ENCODE measurements at regions not wholly inside any gene's neighbourhood (a gene's known extent, or its start where the extent isn't known, plus 50 kb on each side); places are given as distances from the start of the nearest gene placed in this dataset.
"Not testable (repeated sequence)": the region's sequence is repeated elsewhere in the genome, so short reads cannot be mapped to it uniquely, and the experiment has no call there.

- H3K27ac ChIP-seq (ENCODE audit: low read depth, low read length), result no peak overlapping the region
These were observed 233.5 kb upstream of the ZEB2 start for GRCh38 chr2:144753416-144753815.

DNA sequence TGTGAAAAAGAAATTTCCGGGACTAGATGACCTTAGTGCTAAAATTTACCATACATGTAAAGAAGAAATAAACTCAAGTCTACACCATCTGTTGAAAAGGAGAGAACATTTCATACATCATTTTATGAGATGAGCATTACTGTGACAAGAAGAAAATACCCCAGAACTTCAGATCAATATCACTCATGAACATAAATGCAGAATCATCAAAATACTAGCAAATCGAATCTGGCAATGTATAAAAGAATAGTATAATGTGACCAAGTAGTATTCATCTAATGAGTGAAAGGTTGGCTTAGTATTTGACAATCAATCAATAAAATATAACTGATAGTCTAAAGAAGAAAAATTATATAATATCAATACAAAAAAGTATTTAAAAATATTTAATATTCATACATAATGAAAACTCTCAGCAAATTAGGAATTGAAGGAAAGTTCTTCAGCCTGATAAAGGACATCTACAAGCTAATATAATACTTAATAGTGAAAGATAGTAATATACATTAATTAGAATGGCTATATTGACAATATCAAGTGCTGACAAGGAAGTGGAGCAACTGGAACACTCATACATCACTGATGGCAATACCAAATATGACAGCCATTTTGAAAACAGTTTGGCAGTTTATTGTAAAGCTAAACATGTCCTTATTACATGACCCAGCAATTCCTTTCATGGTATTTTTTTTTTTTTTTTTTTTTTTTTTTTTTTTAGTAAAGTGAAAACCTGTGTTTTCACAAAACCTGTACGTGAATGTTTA lies 231.4 kb upstream of the ZEB2 start:
- no peaks in the 10 kb centered on the region for H3K27me3 ChIP-seq (ENCODE audit: insufficient read depth, low read length)
- H3K79me2 ChIP-seq (ENCODE audit: control insufficient read depth, insufficient read depth, low read length, unreplicated experiment), result no peaks in the 10 kb centered on the region
- H3K36me3 ChIP-seq (ENCODE audit: insufficient read depth, low read length), result no peaks in the 10 kb centered on the region
- no peak overlapping the region for H3K27ac ChIP-seq (ENCODE audit: low read depth, low read length)
- no peak overlapping the region for H3K4me3 ChIP-seq (ENCODE audit: low read depth, low read length)
- no peak overlapping the region for H2AFZ ChIP-seq (ENCODE audit: low read length, unreplicated experiment)
- no peaks in the 10 kb centered on the region for H3K4me1 ChIP-seq (ENCODE audit: control insufficient read depth, insufficient read depth, low read length, unreplicated experiment)

More at GRCh38 chr2:144753416-144753815, 233.5 kb upstream of the ZEB2 start:
- Histone ChIP-seq H3K4me3 (ENCODE audit: low read depth, low read length) (no peak overlapping the region; the same call in 1 of the 2 replicates), H3K79me2 (ENCODE audit: control insufficient read depth, insufficient read depth, low read length, unreplicated experiment) (no peaks in the 10 kb centered on the region), H3K27me3 (ENCODE audit: insufficient read depth, low read length) (no peaks in the 10 kb centered on the region), H3K4me1 (ENCODE audit: control insufficient read depth, insufficient read depth, low read length, unreplicated experiment) (no peaks in the 10 kb centered on the region), H2AFZ (ENCODE audit: low read length, unreplicated experiment) (peak overlapping the region; percentile 36), H3K36me3 (ENCODE audit: insufficient read depth, low read length) (no peaks in the 10 kb centered on the region)

DNA sequence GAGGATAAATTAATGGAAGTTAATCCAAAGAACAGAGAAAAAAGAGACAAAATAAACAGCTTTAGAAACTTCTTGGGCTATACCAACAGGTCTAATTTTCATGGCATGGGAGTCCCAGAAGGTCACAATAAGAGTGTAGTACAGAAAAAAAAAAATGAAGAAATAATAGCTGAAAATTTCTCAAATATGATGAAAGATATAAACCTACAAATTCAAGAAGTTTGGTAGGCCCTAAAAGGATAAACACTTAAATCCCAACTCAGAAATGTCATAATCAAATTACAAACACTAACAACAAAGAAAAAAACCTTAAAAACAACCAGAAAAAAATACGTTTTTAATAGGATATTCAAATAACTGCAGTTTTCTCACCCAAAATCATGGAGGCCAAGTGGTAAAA lies 229.3 kb upstream of the ZEB2 start:
- Histone ChIP-seq H3K27ac (ENCODE audit: low read depth, low read length) (no peak overlapping the region), H3K4me1 (ENCODE audit: control insufficient read depth, insufficient read depth, low read length, unreplicated experiment) (no peaks in the 10 kb centered on the region), H2AFZ (ENCODE audit: low read length, unreplicated experiment) (no peak overlapping the region), H3K36me3 (ENCODE audit: insufficient read depth, low read length) (no peaks in the 10 kb centered on the region), H3K27me3 (ENCODE audit: insufficient read depth, low read length) (no peaks in the 10 kb centered on the region), H3K79me2 (ENCODE audit: control insufficient read depth, insufficient read depth, low read length, unreplicated experiment) (no peaks in the 10 kb centered on the region), H3K4me3 (ENCODE audit: low read depth, low read length) (no peak overlapping the region)

- Histone ChIP-seq H3K4me3 (ENCODE audit: low read depth, low read length) (no peak overlapping the region), H3K27ac (ENCODE audit: low read depth, low read length) (no peak overlapping the region), H2AFZ (ENCODE audit: low read length, unreplicated experiment) (no peak overlapping the region), H3K4me1 (ENCODE audit: control insufficient read depth, insufficient read depth, low read length, unreplicated experiment) (no peaks in the 10 kb centered on the region), H3K27me3 (ENCODE audit: insufficient read depth, low read length) (no peaks in the 10 kb centered on the region), H3K79me2 (ENCODE audit: control insufficient read depth, insufficient read depth, low read length, unreplicated experiment) (no peaks in the 10 kb centered on the region), H3K36me3 (ENCODE audit: insufficient read depth, low read length) (no peaks in the 10 kb centered on the region)
These were observed 228.5 kb upstream of the ZEB2 start for GRCh38 chr2:144748443-144748842.

GRCh38 chr2:144747571-144747970 lies 227.7 kb upstream of the ZEB2 start:
- H2AFZ ChIP-seq (ENCODE audit: low read length, unreplicated experiment), result no peak overlapping the region
- no peaks in the 10 kb centered on the region for H3K27me3 ChIP-seq (ENCODE audit: insufficient read depth, low read length)
- H3K4me3 ChIP-seq (ENCODE audit: low read depth, low read length), result no peak overlapping the region
- H3K27ac ChIP-seq (ENCODE audit: low read depth, low read length), result no peak overlapping the region
- no peaks in the 10 kb centered on the region for H3K4me1 ChIP-seq (ENCODE audit: control insufficient read depth, insufficient read depth, low read length, unreplicated experiment)
- H3K79me2 ChIP-seq (ENCODE audit: control insufficient read depth, insufficient read depth, low read length, unreplicated experiment), result no peaks in the 10 kb centered on the region
- H3K36me3 ChIP-seq (ENCODE audit: insufficient read depth, low read length), result no peaks in the 10 kb centered on the region

GRCh38 chr2:144745424-144745823 lies 225.5 kb upstream of the ZEB2 start:
- Histone ChIP-seq H3K79me2 (ENCODE audit: control insufficient read depth, insufficient read depth, low read length, unreplicated experiment) (no peaks in the 10 kb centered on the region), H3K27me3 (ENCODE audit: insufficient read depth, low read length) (no peaks in the 10 kb centered on the region), H3K27ac (ENCODE audit: low read depth, low read length) (no peak overlapping the region), H3K4me1 (ENCODE audit: control insufficient read depth, insufficient read depth, low read length, unreplicated experiment) (no peaks in the 10 kb centered on the region), H3K36me3 (ENCODE audit: insufficient read depth, low read length) (no peaks in the 10 kb centered on the region), H2AFZ (ENCODE audit: low read length, unreplicated experiment) (no peak overlapping the region), H3K4me3 (ENCODE audit: low read depth, low read length) (no peak overlapping the region)

DNA sequence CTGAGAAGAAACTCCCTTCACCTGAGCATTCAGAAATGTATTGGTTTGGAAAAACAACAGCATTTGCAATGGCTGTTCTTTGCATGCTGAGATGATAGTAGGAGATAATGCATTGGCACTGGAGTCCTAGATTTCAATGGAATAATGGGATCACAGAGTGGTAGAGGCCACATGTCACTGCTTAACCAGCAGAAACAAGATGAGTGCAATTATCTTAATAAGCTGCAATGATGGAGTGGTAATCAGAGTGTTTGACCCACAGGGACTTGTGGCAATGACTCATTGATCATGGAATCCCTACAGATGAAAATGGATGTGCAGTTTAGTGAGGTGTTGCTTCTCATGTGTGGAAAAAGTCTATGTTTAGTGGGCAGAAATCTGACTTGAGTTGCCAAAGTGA lies 218.8 kb upstream of the ZEB2 start:
- H3K36me3 ChIP-seq (ENCODE audit: insufficient read depth, low read length), result no peaks in the 10 kb centered on the region
- no peaks in the 10 kb centered on the region for H3K4me1 ChIP-seq (ENCODE audit: control insufficient read depth, insufficient read depth, low read length, unreplicated experiment)
- no peak overlapping the region for H2AFZ ChIP-seq (ENCODE audit: low read length, unreplicated experiment)
- H3K27ac ChIP-seq (ENCODE audit: low read depth, low read length), result no peak overlapping the region
- H3K79me2 ChIP-seq (ENCODE audit: control insufficient read depth, insufficient read depth, low read length, unreplicated experiment), result no peaks in the 10 kb centered on the region
- H3K4me3 ChIP-seq (ENCODE audit: low read depth, low read length), result no peak overlapping the region
- no peaks in the 10 kb centered on the region for H3K27me3 ChIP-seq (ENCODE audit: insufficient read depth, low read length)

DNA sequence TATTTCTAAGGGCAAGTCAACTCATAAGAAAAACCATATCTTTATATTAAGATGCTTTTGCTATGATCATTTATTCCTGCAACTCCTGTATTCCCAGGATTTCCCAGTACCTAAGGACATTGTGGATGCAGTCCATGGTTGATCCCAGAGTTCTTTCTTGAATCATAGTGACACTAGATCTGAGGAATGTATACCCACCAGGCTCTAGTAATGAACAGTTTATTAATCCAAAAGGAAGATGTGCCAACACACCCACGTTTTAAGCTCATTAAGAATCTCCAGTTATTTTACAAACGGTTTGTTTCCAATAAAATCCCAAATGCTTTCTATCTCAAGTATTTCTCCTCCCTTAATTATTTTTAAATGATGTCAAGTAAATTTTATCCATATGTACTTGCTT lies 210.8 kb upstream of the ZEB2 start:
- Histone ChIP-seq H3K36me3 (ENCODE audit: insufficient read depth, low read length) (no peaks in the 10 kb centered on the region), H3K4me1 (ENCODE audit: control insufficient read depth, insufficient read depth, low read length, unreplicated experiment) (no peaks in the 10 kb centered on the region), H2AFZ (ENCODE audit: low read length, unreplicated experiment) (no peak overlapping the region), H3K4me3 (ENCODE audit: low read depth, low read length) (no peak overlapping the region), H3K79me2 (ENCODE audit: control insufficient read depth, insufficient read depth, low read length, unreplicated experiment) (no peaks in the 10 kb centered on the region), H3K27ac (ENCODE audit: low read depth, low read length) (no peak overlapping the region), H3K27me3 (ENCODE audit: insufficient read depth, low read length) (no peaks in the 10 kb centered on the region)

GRCh38 chr2:144724460-144724859 lies 204.5 kb upstream of the ZEB2 start:
- not testable (repeated sequence) for H3K4me3 ChIP-seq (ENCODE audit: low read depth, low read length); H3K27ac ChIP-seq (ENCODE audit: low read depth, low read length); H3K36me3 ChIP-seq (ENCODE audit: insufficient read depth, low read length); H2AFZ ChIP-seq (ENCODE audit: low read length, unreplicated experiment); H3K79me2 ChIP-seq (ENCODE audit: control insufficient read depth, insufficient read depth, low read length, unreplicated experiment); H3K27me3 ChIP-seq (ENCODE audit: insufficient read depth, low read length); H3K4me1 ChIP-seq (ENCODE audit: control insufficient read depth, insufficient read depth, low read length, unreplicated experiment)

GRCh38 chr2:144718376-144718775 lies 198.5 kb upstream of the ZEB2 start:
- no peaks in the 10 kb centered on the region for H3K27me3 ChIP-seq (ENCODE audit: insufficient read depth, low read length)
- no peaks in the 10 kb centered on the region for H3K36me3 ChIP-seq (ENCODE audit: insufficient read depth, low read length)
- no peak overlapping the region for H3K4me3 ChIP-seq (ENCODE audit: low read depth, low read length)
- no peak overlapping the region for H2AFZ ChIP-seq (ENCODE audit: low read length, unreplicated experiment)
- no peaks in the 10 kb centered on the region for H3K79me2 ChIP-seq (ENCODE audit: control insufficient read depth, insufficient read depth, low read length, unreplicated experiment)
- H3K27ac ChIP-seq (ENCODE audit: low read depth, low read length), result no peak overlapping the region
- H3K4me1 ChIP-seq (ENCODE audit: control insufficient read depth, insufficient read depth, low read length, unreplicated experiment), result no peaks in the 10 kb centered on the region

- Histone ChIP-seq H3K27me3 (ENCODE audit: insufficient read depth, low read length) (no peaks in the 10 kb centered on the region), H3K4me3 (ENCODE audit: low read depth, low read length) (no peak overlapping the region), H2AFZ (ENCODE audit: low read length, unreplicated experiment) (no peak overlapping the region), H3K79me2 (ENCODE audit: control insufficient read depth, insufficient read depth, low read length, unreplicated experiment) (no peaks in the 10 kb centered on the region), H3K27ac (ENCODE audit: low read depth, low read length) (no peak overlapping the region), H3K4me1 (ENCODE audit: control insufficient read depth, insufficient read depth, low read length, unreplicated experiment) (no peaks in the 10 kb centered on the region), H3K36me3 (ENCODE audit: insufficient read depth, low read length) (no peaks in the 10 kb centered on the region)
These were observed 196.1 kb upstream of the ZEB2 start for GRCh38 chr2:144715992-144716391.
